CD4-positive, alpha-beta T cell treated with Interferon alpha-2 for 1 hour (primary cell): ENCODE measurements at regions not wholly inside any gene's neighbourhood (a gene's known extent, or its start where the extent isn't known, plus 50 kb on each side); places are given as distances from the start of the nearest gene placed in this dataset.

Source experiments
- DNase-seq, 2 donors: peaks; one replicate each; pipeline ENCODE4 v3.0.0-alpha.2; 2020 to 2022

- no peak for DNase-seq
Observed at GRCh38 chr20:60249436-60249835, 291.2 kb downstream of the CDH26 start.

GRCh38 chr20:60250251-60250650, 292.0 kb downstream of the CDH26 start:
- DNase-seq, result no peak

- no peak for DNase-seq
Observed at GRCh38 chr20:60252866-60253265, 294.6 kb downstream of the CDH26 start.

GRCh38 chr20:60253471-60253870, 295.2 kb downstream of the CDH26 start:
- no peak for DNase-seq

- DNase-seq, result no peak
Observed at GRCh38 chr20:60254901-60255411, 296.7 kb downstream of the CDH26 start.

- DNase-seq, result no peak
Observed at GRCh38 chr20:60255415-60255814, 297.2 kb downstream of the CDH26 start.

GRCh38 chr20:60255866-60256265, 297.6 kb downstream of the CDH26 start:
- DNase-seq, result no peak

GRCh38 chr20:60256811-60257210, 298.6 kb downstream of the CDH26 start:
- DNase-seq, result no peak

GRCh38 chr20:60257671-60258070, 299.4 kb downstream of the CDH26 start:
- DNase-seq, result no peak

- DNase-seq, result no peak
Observed at GRCh38 chr20:60258255-60258863, 300.1 kb downstream of the CDH26 start.

GRCh38 chr20:60261333-60261732, 303.1 kb downstream of the CDH26 start:
- DNase-seq, result no peak

- DNase-seq, result peak; percentile 31 to 61
Observed at GRCh38 chr20:60262967-60263603, 304.9 kb downstream of the CDH26 start.

GRCh38 chr20:60263725-60264709, 305.8 kb downstream of the CDH26 start:
- DNase-seq, result no peak

- DNase-seq, result no peak
Observed at GRCh38 chr20:60266177-60266823, 308.1 kb downstream of the CDH26 start.

- no peak for DNase-seq
Observed at GRCh38 chr20:60268491-60268890, 310.3 kb downstream of the CDH26 start.

- DNase-seq, result no peak
Observed at GRCh38 chr20:60269573-60270162, 311.4 kb downstream of the CDH26 start.

GRCh38 chr20:60270341-60270740, 312.1 kb downstream of the CDH26 start:
- DNase-seq, result no peak

GRCh38 chr20:60271597-60271996, 313.4 kb downstream of the CDH26 start:
- DNase-seq, result no peak

GRCh38 chr20:60272790-60273189, 314.6 kb downstream of the CDH26 start:
- DNase-seq, result no peak

- DNase-seq, result no peak
Observed at GRCh38 chr20:60274717-60275116, 316.5 kb downstream of the CDH26 start.

GRCh38 chr20:60281295-60281694, 323.1 kb downstream of the CDH26 start:
- DNase-seq, result no peak

- no peak for DNase-seq
Observed at GRCh38 chr20:60283281-60283680, 325.1 kb downstream of the CDH26 start.

- no peak for DNase-seq
Observed at GRCh38 chr20:60286764-60287163, 328.5 kb downstream of the CDH26 start.
